ENCODE measurements at regions not wholly inside any gene's neighbourhood (a gene's known extent, or its start where the extent isn't known, plus 50 kb on each side); places are given as distances from the start of the nearest gene placed in this dataset.

DNA sequence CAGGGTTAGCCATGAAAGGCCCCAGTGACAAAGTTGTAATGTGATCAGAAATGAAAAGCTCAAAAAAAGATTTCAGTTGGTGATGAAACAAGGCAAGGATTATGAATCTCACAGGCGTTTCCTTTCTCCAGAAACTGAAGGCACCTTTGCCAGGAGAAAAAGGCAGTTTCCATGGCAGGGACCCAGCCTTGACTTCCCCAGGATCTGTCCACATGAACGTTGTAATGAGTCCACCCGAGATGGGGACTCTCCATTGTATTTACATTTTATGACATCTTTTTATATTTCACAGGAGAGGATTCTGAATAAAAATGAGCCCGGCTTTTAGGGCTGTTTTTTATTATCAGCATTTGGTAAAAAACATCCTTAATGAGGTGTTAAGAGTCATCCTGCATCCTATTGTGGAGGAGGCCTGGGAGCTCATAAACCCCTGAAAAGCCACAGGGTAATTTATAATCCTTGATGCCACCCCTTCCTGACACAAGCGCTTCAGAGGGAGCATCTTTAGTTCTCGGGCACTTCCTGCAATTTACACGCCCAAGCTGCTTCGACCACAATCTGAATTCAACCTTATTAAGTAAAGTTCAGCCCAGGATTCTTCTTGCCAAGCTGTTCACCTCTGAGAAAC, 74.1 kb upstream of the SALL4 start:
- DNase-seq, result no peak

DNA sequence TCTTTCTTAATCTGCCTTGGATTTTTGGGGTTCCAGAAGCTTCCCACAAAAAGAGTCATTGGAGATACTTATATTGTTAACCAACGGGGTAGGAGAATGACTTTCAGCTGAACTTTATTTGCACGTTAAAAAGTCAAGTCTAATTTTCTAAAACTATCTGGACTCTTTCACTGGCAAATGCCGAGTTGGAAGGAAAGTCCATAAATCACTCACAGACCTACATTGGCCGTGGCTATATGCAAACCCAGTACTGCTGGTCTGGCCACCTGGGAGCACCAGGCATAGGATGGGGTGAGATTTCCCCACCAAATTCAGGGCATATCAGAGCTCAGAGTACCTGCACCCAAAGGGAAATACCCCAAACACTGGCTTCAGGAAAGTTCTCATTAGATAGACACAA, 71.3 kb upstream of the SALL4 start:
- no peak for DNase-seq

- peak; percentile 56 for DNase-seq
Observed at GRCh38 chr20:51871943-51872342, 69.6 kb upstream of the SALL4 start.

GRCh38 chr20:51869002-51869401, 66.7 kb upstream of the SALL4 start:
- DNase-seq, result no peak

- DNase-seq, result no peak
Observed at GRCh38 chr20:51867251-51867650, 64.9 kb upstream of the SALL4 start.

DNA sequence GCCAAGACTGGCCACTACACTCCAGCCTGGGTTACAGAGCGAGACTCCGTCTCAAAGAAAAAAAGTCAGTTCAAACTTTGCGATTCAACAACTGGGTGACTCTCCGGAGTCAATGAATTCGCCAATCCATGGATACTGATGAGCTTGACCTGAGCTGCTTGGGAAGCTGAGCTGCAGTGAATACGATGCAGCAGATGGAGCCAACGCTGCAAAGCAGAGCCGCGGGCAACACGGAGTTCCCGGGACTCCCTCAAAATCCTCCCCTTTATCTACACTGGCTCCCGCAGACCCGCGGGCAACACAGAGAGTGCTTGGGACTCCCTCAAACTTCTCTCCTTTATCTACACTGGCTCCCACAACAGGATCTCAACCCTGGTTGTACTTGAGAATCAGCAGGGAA, 62.6 kb upstream of the SALL4 start:
- DNase-seq, result no peak

- DNase-seq, result no peak
Observed at GRCh38 chr20:51862796-51863195, 60.5 kb upstream of the SALL4 start.

- peak; percentile 33 for DNase-seq
Observed at GRCh38 chr20:51861726-51862466, 59.6 kb upstream of the SALL4 start.

GRCh38 chr20:51860111-51860882, 58.0 kb upstream of the SALL4 start:
- no peak for DNase-seq

- no peak for DNase-seq
Observed at GRCh38 chr20:51856432-51856831, 54.1 kb upstream of the SALL4 start.

GRCh38 chr20:51854921-51855320, 52.6 kb upstream of the SALL4 start:
- no peak for DNase-seq
